NOMO-1 (cell line): ENCODE measurements at regions not wholly inside any gene's neighbourhood (a gene's known extent, or its start where the extent isn't known, plus 50 kb on each side); places are given as distances from the start of the nearest gene placed in this dataset.

Experiments
- DNase-seq, 2 experiments: peaks; one replicate each; lab custom pipeline; 2025; ENCODE audit not compliant: unreplicated experiment in 2 of 2; lab: John Stamatoyannopoulos, UW

- no peak for DNase-seq
Measured at GRCh38 chr6:108751851-108752732, 96.1 kb upstream of the ARMC2 start.

GRCh38 chr6:108752733-108753590 lies 95.3 kb upstream of the ARMC2 start:
- DNase-seq: no peak

GRCh38 chr6:108755257-108756240 lies 92.7 kb upstream of the ARMC2 start:
- DNase-seq: no peak

- no peak for DNase-seq
Measured at GRCh38 chr6:108757357-108757756, 90.9 kb upstream of the ARMC2 start.

GRCh38 chr6:108758884-108759283 lies 89.3 kb upstream of the ARMC2 start:
- no peak for DNase-seq

GRCh38 chr6:108760126-108761050 lies 87.8 kb upstream of the ARMC2 start:
- DNase-seq: peak; percentile 41 to 63

GRCh38 chr6:108762394-108762793 lies 85.8 kb upstream of the ARMC2 start:
- peak; percentile 72 to 88 for DNase-seq

- DNase-seq: no peak
Measured at GRCh38 chr6:108763931-108764579, 84.2 kb upstream of the ARMC2 start.

- DNase-seq: no peak
Measured at GRCh38 chr6:108764580-108764950, 83.7 kb upstream of the ARMC2 start.

GRCh38 chr6:108765495-108765894 lies 82.7 kb upstream of the ARMC2 start:
- DNase-seq: no peak

GRCh38 chr6:108766419-108766818 lies 81.8 kb upstream of the ARMC2 start:
- DNase-seq: no peak

- DNase-seq: no peak
Measured at GRCh38 chr6:108766886-108767285, 81.3 kb upstream of the ARMC2 start.

GRCh38 chr6:108767418-108768165 lies 80.6 kb upstream of the ARMC2 start:
- no peak for DNase-seq

GRCh38 chr6:108768166-108768555 lies 80.1 kb upstream of the ARMC2 start:
- no peak for DNase-seq

GRCh38 chr6:108768792-108769524 lies 79.3 kb upstream of the ARMC2 start:
- DNase-seq: no peak

GRCh38 chr6:108771421-108771820 lies 76.8 kb upstream of the ARMC2 start:
- DNase-seq: no peak

- DNase-seq: no peak
Measured at GRCh38 chr6:108774555-108774954, 73.7 kb upstream of the ARMC2 start.

GRCh38 chr6:108777536-108777935 lies 70.7 kb upstream of the ARMC2 start:
- DNase-seq: no peak
